Adrenal gland (tissue), 9 donors: ENCODE measurements at regions not wholly inside any gene's neighbourhood (a gene's known extent, or its start where the extent isn't known, plus 50 kb on each side); places are given as distances from the start of the nearest gene placed in this dataset.

ENCODE experiments used
- DNase-seq, 7 donors: peaks; one replicate each; pipeline ENCODE4 v3.0.0-alpha.2; 2019 to 2020
- H3K27ac ChIP-seq, 5 donors: fragments of 200-600 bp; sonication (generic) in 4 of 5; 1 replicate in 3 of 5; 2 replicates in 2 of 5; pipeline versions ENCODE4 v1.5.1 to v1.8.0; 2016 to 2020; ENCODE audit warnings: mild to moderate bottlenecking in 1 of 5
- H3K27me3 ChIP-seq: fragments of 200-600 bp; 2 replicates; pipeline ENCODE4 v1.8.0; 2021
- H3K36me3 ChIP-seq, 2 donors: fragments of 200-600 bp; replicated peaks in 1 of 2; 1 replicate in 1 of 2; 2 replicates in 1 of 2; pipeline versions ENCODE4 v1.5.1 to v1.8.0; 2018 to 2022
- H3K4me1 ChIP-seq, 2 donors: fragments of 200-600 bp; replicated peaks in 1 of 2; 1 replicate in 1 of 2; 2 replicates in 1 of 2; pipeline versions ENCODE4 v1.5.1 to v1.8.0; 2018 to 2021
- H3K4me3 ChIP-seq, 4 donors: fragments of 200-600 bp; sonication (generic) in 3 of 4; one replicate each; pipeline ENCODE4 v1.5.1; 2016 to 2018
- H3K9me3 ChIP-seq, 3 donors: fragments of 200-600 bp; sonication (generic) in 1 of 3; replicated peaks in 1 of 3; 1 replicate in 2 of 3; 2 replicates in 1 of 3; pipeline versions ENCODE4 v1.5.1 to v1.8.0; 2016 to 2021
- CTCF ChIP-seq, 6 experiments: fragments of 450-650 bp in 4 of 6; fragments of 200-600 bp in 2 of 6; sonication (generic) in 1 of 6; IDR thresholded peaks; 1 replicate in 5 of 6; 2 replicates in 1 of 6; pipeline versions ENCODE4 v1.5.1 to v1.8.0; 2016 to 2021; ENCODE audit warnings: antibody characterized with exemption in 6 of 6, mild to moderate bottlenecking in 2 of 6, moderate library complexity in 1 of 6
- POLR2A ChIP-seq, 2 donors: fragments of 450-650 bp; IDR thresholded peaks; one replicate each; pipeline ENCODE4 v1.6.1; 2017; ENCODE audit warnings: antibody characterized with exemption in 2 of 2, mild to moderate bottlenecking in 2 of 2, moderate library complexity in 1 of 2
- WGBS, 4 donors: extraction: QIAGEN DNeasy Blood & Tissue Kit in 2 of 4; methylation state at CpG; one replicate each; pipeline versions ENCODE4 v1.1.5 to v1.1.7; 2013 to 2017; 5-methylcytosine and 5-hydroxymethylcytosine counted together
- intact Hi-C, 2 donors: fragments of 100-400 bp; cut with DNase I; formaldehyde crosslinking; loops; one replicate each; pipeline versions ENCODE4 v1.14.1 to v1.15.0; 2022 to 2023
- donor health status: healthy with polysubstance abuse.
- donor health status: Bipolar disorder and iron deficiency.
- donor health status: DM: yes; HTN: yes; CAD: no.
- donor health status: DM: no; HTN: no; CAD: no.
- donor health status: DM: no; HTN: no; CAD: no.

GRCh38 chr16:48441863-48442279 lies 56.7 kb upstream of the SIAH1 start:
- TF ChIP-seq POLR2A (IDR thresholded peaks at IDR 0.05) (no peak), CTCF (IDR thresholded peaks at IDR 0.05) (no peak)
- H3K4me3 ChIP-seq = no peak overlapping the region
- intact Hi-C loops = no loop called here
- H3K27ac ChIP-seq = no peak overlapping the region
- 84 to 94% (median 90%) methylated on average over 5 of the region's 5 CpGs for WGBS, 4 donors
- H3K27me3 ChIP-seq = no peaks in the 10 kb centered on the region
- DNase-seq = no peak
- H3K36me3 ChIP-seq = no peaks in the 10 kb centered on the region
- peaks cover 0 to 9% of the 10 kb centered on the region in 2 donors for H3K4me1 ChIP-seq
- H3K9me3 ChIP-seq = no peaks in the 10 kb centered on the region

- no peak overlapping the region for H3K4me3 ChIP-seq
- intact Hi-C loops = no loop called here
- WGBS, 4 donors = 77 to 89% (median 85%) methylated on average over 6 of the region's 6 CpGs
- no peak overlapping the region for H3K27ac ChIP-seq
- no peaks in the 10 kb centered on the region for H3K27me3 ChIP-seq
- H3K9me3 ChIP-seq = no peaks in the 10 kb centered on the region
- TF ChIP-seq CTCF (IDR thresholded peaks at IDR 0.05) (no peak), POLR2A (IDR thresholded peaks at IDR 0.05) (no peak)
- H3K4me1 ChIP-seq = peaks cover 0 to 9% of the 10 kb centered on the region in 2 donors
- DNase-seq = no peak
- no peaks in the 10 kb centered on the region for H3K36me3 ChIP-seq
These were observed 55.9 kb upstream of the SIAH1 start for GRCh38 chr16:48441106-48441505.

DNA sequence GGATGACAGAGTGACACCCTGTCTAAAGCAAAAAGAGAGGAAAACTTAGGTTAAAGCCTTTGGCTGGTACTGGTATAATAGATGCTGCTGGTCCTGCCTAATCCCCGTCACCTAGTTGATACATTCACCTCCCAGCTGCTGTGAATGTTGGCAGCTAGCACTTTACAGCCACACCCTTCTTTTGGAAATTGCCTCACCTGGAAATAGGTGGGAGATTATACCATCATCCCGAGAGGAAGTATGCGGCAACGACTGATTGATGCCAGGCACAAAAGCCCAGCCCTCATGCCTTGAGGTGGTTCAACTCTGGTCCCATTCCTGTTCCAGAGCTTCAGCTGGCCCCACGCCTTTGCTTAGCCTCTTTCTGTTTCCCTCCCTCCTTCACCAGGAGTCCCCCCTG lies 53.2 kb upstream of the SIAH1 start:
- intact Hi-C loops = no loop called here
- WGBS, 4 donors = 81 to 86% (median 83%) methylated on average over 3 to 5 of the region's 5 CpGs
- no peak overlapping the region for H3K27ac ChIP-seq
- TF ChIP-seq POLR2A (IDR thresholded peaks at IDR 0.05) = no peak
- no peak for TF ChIP-seq CTCF (IDR thresholded peaks at IDR 0.05)
- DNase-seq = no peak
- no peaks in the 10 kb centered on the region for H3K27me3 ChIP-seq
- no peaks in the 10 kb centered on the region for H3K9me3 ChIP-seq
- no peaks in the 10 kb centered on the region for H3K36me3 ChIP-seq
- H3K4me3 ChIP-seq = no peak overlapping the region
- no peaks in the 10 kb centered on the region for H3K4me1 ChIP-seq

- H3K27me3 ChIP-seq = no peaks in the 10 kb centered on the region
- H3K4me3 ChIP-seq = no peak overlapping the region
- DNase-seq = peak in 2 of 7 donors; percentile 33
- no peaks in the 10 kb centered on the region for H3K4me1 ChIP-seq
- TF ChIP-seq CTCF (IDR thresholded peaks at IDR 0.05) = no peak
- no peak for TF ChIP-seq POLR2A (IDR thresholded peaks at IDR 0.05)
- intact Hi-C loops = no loop called here
- no peaks in the 10 kb centered on the region for H3K9me3 ChIP-seq
- no peaks in the 10 kb centered on the region for H3K36me3 ChIP-seq
- 77 to 93% (median 81%) methylated on average over 5 to 6 of the region's 6 CpGs for WGBS, 4 donors
- H3K27ac ChIP-seq = no peak overlapping the region
These were observed 50.7 kb upstream of the SIAH1 start for GRCh38 chr16:48435906-48436305.
